ENCODE measurements at regions not wholly inside any gene's neighbourhood (a gene's known extent, or its start where the extent isn't known, plus 50 kb on each side); places are given as distances from the start of the nearest gene placed in this dataset.

DNA sequence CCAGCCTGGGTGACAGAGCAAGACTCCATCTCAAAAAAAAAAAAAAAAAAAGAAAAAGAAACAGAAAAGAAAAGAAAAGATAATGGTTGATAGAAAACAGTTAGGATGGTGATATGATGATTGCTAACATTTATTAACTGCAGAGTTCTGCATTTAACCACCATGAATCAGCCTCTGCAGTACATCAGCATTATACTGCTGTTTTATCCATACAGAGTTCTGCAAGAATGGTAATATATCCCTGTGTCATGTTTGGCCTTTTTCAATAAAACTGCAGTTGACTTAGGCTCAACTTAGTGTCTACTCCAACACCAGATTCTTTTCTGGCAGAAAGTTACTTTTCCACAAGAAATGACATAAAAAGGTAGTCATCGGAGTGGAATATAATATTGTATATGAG lies 62.6 kb downstream of the DUSP6 start:
- TF ChIP-seq CTCF (IDR thresholded peaks at IDR 0.05) (no peak), POLR2A (IDR thresholded peaks at IDR 0.05) (no peak)
